ENCODE measurements at regions not wholly inside any gene's neighbourhood (a gene's known extent, or its start where the extent isn't known, plus 50 kb on each side); places are given as distances from the start of the nearest gene placed in this dataset.

- TF ChIP-seq TAF1 (IDR thresholded peaks at IDR 0.05; ENCODE audit: low read depth) = no peak
- TF ChIP-seq ZBTB7A (IDR thresholded peaks at IDR 0.05; ENCODE audit: low read depth) = no peak
- TF ChIP-seq CEBPB (IDR thresholded peaks at IDR 0.05) = no peak
- no peak for TF ChIP-seq NFIC (IDR thresholded peaks at IDR 0.05)
- no peak for TF ChIP-seq REST (IDR thresholded peaks at IDR 0.05; ENCODE audit: low read depth)
- TF ChIP-seq USF1 (IDR thresholded peaks at IDR 0.05) = no peak
Observed at GRCh38 chr12:58167622-58168021, 226.3 kb downstream of the ATP23 start.

Data from Ishikawa (cell line).